SK-N-DZ (cell line): ENCODE measurements at regions not wholly inside any gene's neighbourhood (a gene's known extent, or its start where the extent isn't known, plus 50 kb on each side); places are given as distances from the start of the nearest gene placed in this dataset.
A peak's percentile ranks its signal among the peaks of the same experiment; 100 is the strongest.
"Not testable (repeated sequence)": the region's sequence is repeated elsewhere in the genome, so short reads cannot be mapped to it uniquely, and the experiment has no call there.

ENCODE experiments used
- DNase-seq: peaks from one replicate; pipeline ENCODE4 v3.0.0-alpha.2; 2015; ENCODE audit warnings: low spot score

GRCh38 chr22:44630826-44631225 lies 71.2 kb upstream of the PRR5 start:
- DNase-seq, result no peak

GRCh38 chr22:44628835-44629234 lies 73.2 kb upstream of the PRR5 start:
- DNase-seq, result no peak

GRCh38 chr22:44628273-44628672 lies 73.7 kb upstream of the PRR5 start:
- DNase-seq, result no peak

- DNase-seq, result no peak
Measured at GRCh38 chr22:44627521-44628139, 74.4 kb upstream of the PRR5 start.

GRCh38 chr22:44625981-44626687 lies 75.9 kb upstream of the PRR5 start:
- DNase-seq, result peak; percentile 64

GRCh38 chr22:44625421-44625760 lies 76.6 kb upstream of the PRR5 start:
- no peak for DNase-seq

GRCh38 chr22:44624689-44625420 lies 77.1 kb upstream of the PRR5 start:
- no peak for DNase-seq

GRCh38 chr22:44623771-44624510 lies 78.1 kb upstream of the PRR5 start:
- no peak for DNase-seq

- DNase-seq, result no peak
Measured at GRCh38 chr22:44622679-44623078, 79.3 kb upstream of the PRR5 start.

GRCh38 chr22:44622147-44622427 lies 79.9 kb upstream of the PRR5 start:
- DNase-seq, result peak; percentile 62

GRCh38 chr22:44621401-44622146 lies 80.4 kb upstream of the PRR5 start:
- no peak for DNase-seq

GRCh38 chr22:44620841-44621257 lies 81.2 kb upstream of the PRR5 start:
- DNase-seq, result no peak

- peak; percentile 79 for DNase-seq
Measured at GRCh38 chr22:44620129-44620840, 81.7 kb upstream of the PRR5 start.

GRCh38 chr22:44619560-44620128 lies 82.4 kb upstream of the PRR5 start:
- DNase-seq, result not testable (repeated sequence)

- DNase-seq, result not testable (repeated sequence)
Measured at GRCh38 chr22:44618910-44619309, 83.1 kb upstream of the PRR5 start.

- DNase-seq, result no peak
Measured at GRCh38 chr22:44618400-44618799, 83.6 kb upstream of the PRR5 start.

GRCh38 chr22:44617828-44618227 lies 84.2 kb upstream of the PRR5 start:
- DNase-seq, result no peak

GRCh38 chr22:44616882-44617655 lies 84.9 kb upstream of the PRR5 start:
- DNase-seq, result no peak

- no peak for DNase-seq
Measured at GRCh38 chr22:44616461-44616860, 85.5 kb upstream of the PRR5 start.
